ENCODE measurements at regions not wholly inside any gene's neighbourhood (a gene's known extent, or its start where the extent isn't known, plus 50 kb on each side); places are given as distances from the start of the nearest gene placed in this dataset.

GRCh38 chr7:85239109-85239508 lies 52.3 kb upstream of the SEMA3D start:
- Histone ChIP-seq H3K4me1 (ENCODE audit: insufficient read depth, low read length) (no peaks in the 10 kb centered on the region), H3K9me3 (ENCODE audit: insufficient read depth, low read length, severe bottlenecking) (no peaks in the 10 kb centered on the region), H3K9ac (ENCODE audit: low read depth, low read length) (no peak overlapping the region), H4K20me1 (ENCODE audit: insufficient read depth, low read length) (no peaks in the 10 kb centered on the region), H3K36me3 (ENCODE audit: insufficient read depth, low read length) (no peaks in the 10 kb centered on the region), H3K79me2 (ENCODE audit: insufficient read depth, low read length) (no peaks in the 10 kb centered on the region), H3K4me2 (ENCODE audit: insufficient read depth, low read length) (no peak overlapping the region), H2AFZ (ENCODE audit: low read depth, low read length) (no peak overlapping the region), H3K27me3 (ENCODE audit: insufficient read depth, low read length, poor library complexity) (no peaks in the 10 kb centered on the region), H3K4me3 (ENCODE audit: low read depth in 1 of 2, low read length in 2 of 2) (no peak overlapping the region), H3K27ac (ENCODE audit: low read length) (no peak overlapping the region)
- TF ChIP-seq CTCF (IDR thresholded peaks at IDR 0.05; ENCODE audit: borderline replicate concordance, extremely low read depth, low read length, poor library complexity, severe bottlenecking) (no peak), EZH2 (IDR thresholded peaks at IDR 0.05; ENCODE audit: borderline replicate concordance, low read depth, low read length, severe bottlenecking) (no peak)
- no peak for ATAC-seq (ENCODE audit: insufficient read depth, low read depth)
- DNase-seq, result no peak

GRCh38 chr7:85237721-85238120 lies 50.9 kb upstream of the SEMA3D start:
- Histone ChIP-seq H3K9ac (ENCODE audit: low read depth, low read length) (no peak overlapping the region), H3K79me2 (ENCODE audit: insufficient read depth, low read length) (no peaks in the 10 kb centered on the region), H3K4me1 (ENCODE audit: insufficient read depth, low read length) (no peaks in the 10 kb centered on the region), H3K4me3 (ENCODE audit: low read depth in 1 of 2, low read length in 2 of 2) (no peak overlapping the region), H4K20me1 (ENCODE audit: insufficient read depth, low read length) (no peaks in the 10 kb centered on the region), H3K36me3 (ENCODE audit: insufficient read depth, low read length) (no peaks in the 10 kb centered on the region), H3K9me3 (ENCODE audit: insufficient read depth, low read length, severe bottlenecking) (no peaks in the 10 kb centered on the region), H2AFZ (ENCODE audit: low read depth, low read length) (no peak overlapping the region), H3K27ac (ENCODE audit: low read length) (no peak overlapping the region), H3K27me3 (ENCODE audit: insufficient read depth, low read length, poor library complexity) (no peaks in the 10 kb centered on the region), H3K4me2 (ENCODE audit: insufficient read depth, low read length) (no peak overlapping the region)
- no peak for ATAC-seq (ENCODE audit: insufficient read depth, low read depth)
- TF ChIP-seq EZH2 (IDR thresholded peaks at IDR 0.05; ENCODE audit: borderline replicate concordance, low read depth, low read length, severe bottlenecking), result no peak
- TF ChIP-seq CTCF (IDR thresholded peaks at IDR 0.05; ENCODE audit: borderline replicate concordance, extremely low read depth, low read length, poor library complexity, severe bottlenecking), result no peak
- no peak for DNase-seq
